ENCODE measurements at regions not wholly inside any gene's neighbourhood (a gene's known extent, or its start where the extent isn't known, plus 50 kb on each side); places are given as distances from the start of the nearest gene placed in this dataset.

GRCh38 chr6:224350-224749, 67.9 kb upstream of the DUSP22 start:
- BruUV-seq (replicated peaks): no TSS peak
- no peak for DNase-seq (ENCODE audit: low read depth, low spot score)
- Histone ChIP-seq H3K79me2 (ENCODE audit: insufficient read depth, low read length) (no peaks in the 10 kb centered on the region), H3K9ac (ENCODE audit: low read length) (no peak overlapping the region), H3K4me3 (replicated peaks in 1 of 2; ENCODE audit: low read depth in 1 of 2, low read length in 2 of 2) (no peak overlapping the region), H3K4me1 (ENCODE audit: control insufficient read depth in 1 of 2, insufficient read depth in 2 of 2, low read length in 2 of 2) (no peaks in the 10 kb centered on the region), H4K20me1 (ENCODE audit: insufficient read depth) (no peaks in the 10 kb centered on the region), H3K36me3 (ENCODE audit: control insufficient read depth in 1 of 2, insufficient read depth in 2 of 2, low read length in 2 of 2) (no peaks in the 10 kb centered on the region), H3K4me2 (ENCODE audit: low read length) (no peak overlapping the region), H3K9me3 (ENCODE audit: control insufficient read depth in 1 of 2, insufficient read depth in 1 of 2, low read depth in 1 of 2, low read length in 2 of 2) (no peaks in the 10 kb centered on the region), H2AFZ (ENCODE audit: low read depth, low read length, poor library complexity, severe bottlenecking) (no peak overlapping the region), H3K9me2 (ENCODE audit: insufficient read depth) (no peaks in the 10 kb centered on the region), H3K27ac (ENCODE audit: low read depth, low read length) (no peak overlapping the region), H3K27me3 (ENCODE audit: insufficient read depth, low read length) (peaks cover 11% of the 10 kb centered on the region; the same call in 1 of the 2 replicates)
- ChIA-PET CTCF (no interaction called here), POLR2A (no interaction called here), RAD21 (ENCODE audit: low non-redundant PET in 1 of 2, low total read pairs in 2 of 2, uncharacterized antibody in 2 of 2, unreplicated experiment in 2 of 2) (no interaction called here)
- intact Hi-C loops (cut with micrococcal nuclease): no loop called here
- TF ChIP-seq POLR2A (IDR thresholded peaks at IDR 0.05; ENCODE audit: borderline replicate concordance, extremely low read depth, insufficient read depth, insufficient read length): no peak
- TF ChIP-seq TCF7L2 (IDR thresholded peaks at IDR 0.05; ENCODE audit: borderline replicate concordance, extremely low read depth, insufficient read depth, insufficient read length): no peak
- TF ChIP-seq POLR2AphosphoS5 (IDR thresholded peaks at IDR 0.05; ENCODE audit: low read depth, low read length): no peak
- TF ChIP-seq EZH2 (IDR thresholded peaks at IDR 0.05): no peak
- TF ChIP-seq ELF1 (IDR thresholded peaks at IDR 0.05; ENCODE audit: borderline replicate concordance, low read depth): no peak
- TF ChIP-seq JUND (IDR thresholded peaks at IDR 0.05): no peak
- no peak for TF ChIP-seq SIN3A (IDR thresholded peaks at IDR 0.05; ENCODE audit: low read depth)
- TF ChIP-seq YY1 (IDR thresholded peaks at IDR 0.05; ENCODE audit: extremely low read depth, insufficient replicate concordance, low read depth, low read length): no peak
- no peak for ATAC-seq

- H3K27ac ChIP-seq (ENCODE audit: low read depth, low read length): no peak overlapping the region
- no peak overlapping the region for H2AFZ ChIP-seq (ENCODE audit: low read depth, low read length, poor library complexity, severe bottlenecking)
- intact Hi-C loops (cut with micrococcal nuclease): no loop called here
- H3K9me3 ChIP-seq (ENCODE audit: control insufficient read depth in 1 of 2, insufficient read depth in 1 of 2, low read depth in 1 of 2, low read length in 2 of 2): no peaks in the 10 kb centered on the region
- H3K9me2 ChIP-seq (ENCODE audit: insufficient read depth): no peaks in the 10 kb centered on the region
- no TSS peak for BruUV-seq (replicated peaks)
- no peak for TF ChIP-seq POLR2AphosphoS5 (IDR thresholded peaks at IDR 0.05; ENCODE audit: low read depth, low read length)
- TF ChIP-seq ZNF274 (IDR thresholded peaks at IDR 0.05; ENCODE audit: low read depth, low read length): no peak
- TF ChIP-seq CBX3 (IDR thresholded peaks at IDR 0.05; ENCODE audit: low read depth): no peak
- H3K9ac ChIP-seq (ENCODE audit: low read length): no peak overlapping the region
- no peak overlapping the region for H3K4me2 ChIP-seq (ENCODE audit: low read length)
- no peaks in the 10 kb centered on the region for H3K79me2 ChIP-seq (ENCODE audit: insufficient read depth, low read length)
- no peaks in the 10 kb centered on the region for H3K4me1 ChIP-seq (ENCODE audit: control insufficient read depth in 1 of 2, insufficient read depth in 2 of 2, low read length in 2 of 2)
- ChIA-PET RAD21 (ENCODE audit: low non-redundant PET in 1 of 2, low total read pairs in 2 of 2, uncharacterized antibody in 2 of 2, unreplicated experiment in 2 of 2) (no interaction called here), CTCF (interaction anchor here (1.2 kb wide), 1 partner anchor 9 kb away, joined by 5 read pairs; no protein-coding TSS in a partner anchor), POLR2A (no interaction called here)
- H3K4me3 ChIP-seq (replicated peaks in 1 of 2; ENCODE audit: low read depth in 1 of 2, low read length in 2 of 2): no peak overlapping the region
- DNase-seq (ENCODE audit: low read depth, low spot score): no peak
- ATAC-seq: no peak
- H3K27me3 ChIP-seq (ENCODE audit: insufficient read depth, low read length): peaks cover 11% of the 10 kb centered on the region; the same call in 1 of the 2 replicates
- no peaks in the 10 kb centered on the region for H3K36me3 ChIP-seq (ENCODE audit: control insufficient read depth in 1 of 2, insufficient read depth in 2 of 2, low read length in 2 of 2)
- no peaks in the 10 kb centered on the region for H4K20me1 ChIP-seq (ENCODE audit: insufficient read depth)
Measured at GRCh38 chr6:225121-225721, 67.1 kb upstream of the DUSP22 start.

Data from HCT116 (cell line).